ENCODE measurements at regions not wholly inside any gene's neighbourhood (a gene's known extent, or its start where the extent isn't known, plus 50 kb on each side); places are given as distances from the start of the nearest gene placed in this dataset.

DNA sequence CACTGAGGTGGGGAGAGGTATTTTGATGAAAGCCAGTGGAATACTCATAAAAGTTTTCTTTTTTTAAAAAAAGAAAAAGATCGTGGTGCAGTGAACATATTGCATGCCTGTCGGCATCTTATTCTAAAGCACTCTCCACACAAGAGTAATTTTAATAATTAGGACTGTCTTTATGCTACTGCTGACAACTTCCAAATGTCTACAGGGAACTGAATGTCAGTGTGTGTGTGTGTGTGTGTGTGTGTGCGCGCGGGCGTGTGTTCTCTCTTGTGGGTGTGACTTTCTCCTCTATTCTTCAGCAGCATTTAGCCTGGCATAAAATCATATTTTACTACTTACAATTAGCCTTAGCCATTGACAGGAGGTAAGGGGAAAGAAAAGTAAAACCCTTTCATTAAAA is 268.5 kb downstream of the C3orf38 start:
- H3K9me3 ChIP-seq, result no peaks in the 10 kb centered on the region

DNA sequence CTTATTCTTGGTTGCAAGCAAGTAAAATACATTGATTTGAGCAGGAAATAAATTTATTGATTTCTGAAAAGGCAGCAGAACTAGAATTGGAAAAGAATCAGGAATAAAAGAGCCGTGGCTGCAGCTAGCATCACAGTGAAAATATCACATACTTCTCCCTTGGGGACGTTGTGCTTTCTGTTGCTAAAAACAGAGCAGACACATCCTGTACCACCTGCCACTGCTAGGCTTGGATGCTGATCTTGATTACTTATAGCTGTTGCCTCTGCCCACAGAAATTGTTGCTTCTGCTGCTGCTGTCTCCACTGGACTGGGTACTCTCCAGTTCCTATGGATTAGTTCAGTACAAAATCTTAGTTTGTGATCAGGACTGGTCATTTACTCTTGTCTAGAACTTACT is 283.8 kb downstream of the C3orf38 start:
- Histone ChIP-seq H3K36me3 (no peaks in the 10 kb centered on the region), H3K4me3 (no peak overlapping the region), H3K27ac (no peak overlapping the region), H3K27me3 (no peaks in the 10 kb centered on the region), H3K9me3 (no peaks in the 10 kb centered on the region), H3K4me1 (no peaks in the 10 kb centered on the region)
- 25 to 48% methylated on average over 2 of the region's 2 CpGs for WGBS, 2 donors
- DNase-seq, result no peak
- no peak for TF ChIP-seq POLR2A (IDR thresholded peaks at IDR 0.05)
- TF ChIP-seq EP300 (IDR thresholded peaks at IDR 0.05), result no peak
- TF ChIP-seq POLR2AphosphoS5 (IDR thresholded peaks at IDR 0.05), result no peak
- ATAC-seq (ENCODE audit: low FRiP score in 2 of 2), result no peak

More for the DNA sequence above, 268.5 kb downstream of the C3orf38 start:
- no peak overlapping the region for H3K27ac ChIP-seq
- TF ChIP-seq, protein P1, sequence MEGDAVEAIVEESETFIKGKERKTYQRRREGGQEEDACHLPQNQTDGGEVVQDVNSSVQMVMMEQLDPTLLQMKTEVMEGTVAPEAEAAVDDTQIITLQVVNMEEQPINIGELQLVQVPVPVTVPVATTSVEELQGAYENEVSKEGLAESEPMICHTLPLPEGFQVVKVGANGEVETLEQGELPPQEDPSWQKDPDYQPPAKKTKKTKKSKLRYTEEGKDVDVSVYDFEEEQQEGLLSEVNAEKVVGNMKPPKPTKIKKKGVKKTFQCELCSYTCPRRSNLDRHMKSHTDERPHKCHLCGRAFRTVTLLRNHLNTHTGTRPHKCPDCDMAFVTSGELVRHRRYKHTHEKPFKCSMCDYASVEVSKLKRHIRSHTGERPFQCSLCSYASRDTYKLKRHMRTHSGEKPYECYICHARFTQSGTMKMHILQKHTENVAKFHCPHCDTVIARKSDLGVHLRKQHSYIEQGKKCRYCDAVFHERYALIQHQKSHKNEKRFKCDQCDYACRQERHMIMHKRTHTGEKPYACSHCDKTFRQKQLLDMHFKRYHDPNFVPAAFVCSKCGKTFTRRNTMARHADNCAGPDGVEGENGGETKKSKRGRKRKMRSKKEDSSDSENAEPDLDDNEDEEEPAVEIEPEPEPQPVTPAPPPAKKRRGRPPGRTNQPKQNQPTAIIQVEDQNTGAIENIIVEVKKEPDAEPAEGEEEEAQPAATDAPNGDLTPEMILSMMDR (IDR thresholded peaks at IDR 0.05), result no peak
- no peak for TF ChIP-seq EP300 (IDR thresholded peaks at IDR 0.05)
- no peak for TF ChIP-seq POLR2AphosphoS5 (IDR thresholded peaks at IDR 0.05)
- TF ChIP-seq POLR2A (IDR thresholded peaks at IDR 0.05), result no peak
- ATAC-seq (ENCODE audit: low FRiP score in 2 of 2) (no peak), DNase-seq (peak in 1 of 2 donors; percentile 0)
- H3K4me3 ChIP-seq, result no peak overlapping the region
- no peaks in the 10 kb centered on the region for H3K27me3 ChIP-seq
- H3K36me3 ChIP-seq, result no peaks in the 10 kb centered on the region
- WGBS, 2 donors, result 84 to 88% methylated on average over 6 of the region's 6 CpGs
- H3K4me1 ChIP-seq, result no peaks in the 10 kb centered on the region

DNA sequence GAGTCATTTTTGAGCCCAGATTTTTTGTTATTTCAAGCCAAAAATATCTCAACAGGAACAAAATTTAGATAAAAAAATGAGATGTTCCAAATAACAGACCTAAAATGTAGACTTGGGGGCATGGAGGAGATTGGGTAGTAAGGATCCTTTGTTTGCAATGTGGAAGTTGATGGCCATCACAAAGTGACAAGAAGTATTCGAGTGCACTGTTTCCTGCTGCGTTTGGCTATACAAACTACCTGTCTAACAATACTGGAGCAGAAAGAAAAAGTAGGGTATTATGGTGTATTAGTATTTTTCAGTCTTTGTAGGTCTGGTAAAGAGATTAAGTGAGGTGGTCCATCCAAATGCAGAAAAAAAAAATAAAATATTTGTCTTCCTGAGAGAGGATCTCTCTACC is 284.2 kb downstream of the C3orf38 start:
- WGBS, 2 donors, result 56 to 74% methylated on average over 2 of the region's 2 CpGs
- no peaks in the 10 kb centered on the region for H3K4me1 ChIP-seq
- ATAC-seq (ENCODE audit: low FRiP score in 2 of 2), result no peak
- no peaks in the 10 kb centered on the region for H3K36me3 ChIP-seq
- H3K27ac ChIP-seq, result no peak overlapping the region
- DNase-seq, result no peak
- H3K27me3 ChIP-seq, result no peaks in the 10 kb centered on the region
- no peak overlapping the region for H3K4me3 ChIP-seq
- H3K9me3 ChIP-seq, result no peaks in the 10 kb centered on the region
- no peak for TF ChIP-seq POLR2AphosphoS5 (IDR thresholded peaks at IDR 0.05)
- TF ChIP-seq, protein P1 (IDR thresholded peaks at IDR 0.05), result no peak
- no peak for TF ChIP-seq EP300 (IDR thresholded peaks at IDR 0.05)
- no peak for TF ChIP-seq POLR2A (IDR thresholded peaks at IDR 0.05)

DNA sequence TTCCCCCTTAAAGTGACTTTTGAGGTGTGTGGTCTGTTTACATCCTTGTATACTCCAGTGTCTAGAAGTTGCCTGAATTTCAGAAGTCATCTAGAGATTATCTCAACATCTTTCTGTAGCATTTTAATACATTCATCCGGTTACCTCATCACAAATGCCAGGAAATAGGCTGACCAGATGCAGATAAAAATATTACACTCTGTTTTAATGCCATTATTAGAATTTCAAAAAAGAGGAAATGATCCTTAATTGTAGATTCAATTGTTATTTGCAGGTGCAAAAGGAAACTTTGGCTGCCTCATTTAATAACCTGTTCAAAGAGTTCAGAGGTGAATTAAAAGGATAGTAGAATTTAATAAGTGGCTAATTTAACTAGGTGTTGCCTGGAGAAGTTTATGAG is 290.9 kb downstream of the C3orf38 start:
- H3K4me1 ChIP-seq, result peaks cover 0 to 3% (median 0%) of the 10 kb centered on the region in 4 donors
- H3K36me3 ChIP-seq, result no peaks in the 10 kb centered on the region
- ATAC-seq (ENCODE audit: low FRiP score in 2 of 2), result no peak
- 20 to 48% methylated on average over 1 of the region's 1 CpG for WGBS, 2 donors
- no peaks in the 10 kb centered on the region for H3K27me3 ChIP-seq
- no peaks in the 10 kb centered on the region for H3K9me3 ChIP-seq
- no peak for DNase-seq
- no peak overlapping the region for H3K27ac ChIP-seq
- no peak overlapping the region for H3K4me3 ChIP-seq
- TF ChIP-seq POLR2A (IDR thresholded peaks at IDR 0.05) (no peak), EP300 (IDR thresholded peaks at IDR 0.05) (no peak), POLR2AphosphoS5 (IDR thresholded peaks at IDR 0.05) (no peak)
- TF ChIP-seq, protein P1 (IDR thresholded peaks at IDR 0.05), result no peak

DNA sequence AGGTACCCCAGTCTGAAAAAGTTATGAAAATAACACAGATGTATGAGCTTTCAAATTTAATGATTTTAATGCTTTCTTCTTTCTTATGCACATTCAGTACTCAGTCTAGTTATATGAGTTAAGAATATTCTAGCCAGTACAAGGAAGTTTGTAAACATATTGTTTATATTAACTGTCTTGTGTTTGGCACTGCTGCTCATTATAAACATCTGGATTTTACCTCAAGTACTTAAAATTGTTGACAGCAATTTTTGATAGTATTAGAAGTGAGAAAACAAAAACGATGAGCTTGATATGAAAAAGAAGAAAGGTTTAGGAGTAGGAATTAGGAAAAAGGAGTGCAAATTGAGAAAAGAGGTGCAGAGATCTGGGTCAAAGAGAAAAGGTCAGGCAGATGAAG is 293.3 kb downstream of the C3orf38 start:
- Histone ChIP-seq H3K36me3 (no peaks in the 10 kb centered on the region), H3K9me3 (no peaks in the 10 kb centered on the region), H3K4me1 (peaks cover 0 to 3% (median 0%) of the 10 kb centered on the region in 4 donors), H3K4me3 (no peak overlapping the region), H3K27me3 (no peaks in the 10 kb centered on the region), H3K27ac (no peak overlapping the region)
- no peak for DNase-seq
- TF ChIP-seq, protein P1 (IDR thresholded peaks at IDR 0.05), result no peak
- TF ChIP-seq POLR2AphosphoS5 (IDR thresholded peaks at IDR 0.05) (no peak), POLR2A (IDR thresholded peaks at IDR 0.05) (no peak), EP300 (IDR thresholded peaks at IDR 0.05) (no peak)
- no peak for ATAC-seq (ENCODE audit: low FRiP score in 2 of 2)
- WGBS, 2 donors, result 54 to 63% methylated on average over 1 of the region's 1 CpG

All from upper lobe of left lung (tissue), 6 donors.